ENCODE measurements at regions not wholly inside any gene's neighbourhood (a gene's known extent, or its start where the extent isn't known, plus 50 kb on each side); places are given as distances from the start of the nearest gene placed in this dataset.

GRCh38 chr4:129883996-129884395, 788.0 kb downstream of the C4orf33 start:
- DNase-seq (ENCODE audit: low read depth), result no peak

- DNase-seq (ENCODE audit: low read depth), result no peak
Measured at GRCh38 chr4:129897111-129897510, 801.2 kb downstream of the C4orf33 start.

- DNase-seq (ENCODE audit: low read depth), result no peak
Measured at GRCh38 chr4:129899849-129900248, 803.9 kb downstream of the C4orf33 start.

- DNase-seq (ENCODE audit: low read depth), result no peak
Measured at GRCh38 chr4:129900430-129900953, 804.5 kb downstream of the C4orf33 start.

- no peak for DNase-seq (ENCODE audit: low read depth)
Measured at GRCh38 chr4:129901205-129901604, 805.3 kb downstream of the C4orf33 start.

- DNase-seq (ENCODE audit: low read depth), result no peak
Measured at GRCh38 chr4:129903861-129904260, 807.9 kb downstream of the C4orf33 start.

GRCh38 chr4:129905256-129905655, 809.3 kb downstream of the C4orf33 start:
- DNase-seq (ENCODE audit: low read depth), result no peak

- DNase-seq (ENCODE audit: low read depth), result no peak
Measured at GRCh38 chr4:129908117-129908516, 812.2 kb downstream of the C4orf33 start.

- no peak for DNase-seq (ENCODE audit: low read depth)
Measured at GRCh38 chr4:129916991-129917390, 821.0 kb downstream of the C4orf33 start.

GRCh38 chr4:129917651-129918050, 821.7 kb downstream of the C4orf33 start:
- DNase-seq (ENCODE audit: low read depth), result no peak

- DNase-seq (ENCODE audit: low read depth), result peak; percentile 2
Measured at GRCh38 chr4:129926936-129927335, 831.0 kb downstream of the C4orf33 start.

GRCh38 chr4:129929052-129929451, 833.1 kb downstream of the C4orf33 start:
- DNase-seq (ENCODE audit: low read depth), result peak; percentile 1

GRCh38 chr4:129929984-129930383, 834.0 kb downstream of the C4orf33 start:
- no peak for DNase-seq (ENCODE audit: low read depth)

- DNase-seq (ENCODE audit: low read depth), result no peak
Measured at GRCh38 chr4:129950217-129950616, 854.3 kb downstream of the C4orf33 start.

GRCh38 chr4:129966175-129966574, 870.2 kb downstream of the C4orf33 start:
- no peak for DNase-seq (ENCODE audit: low read depth)

- DNase-seq (ENCODE audit: low read depth), result no peak
Measured at GRCh38 chr4:129968366-129968765, 872.4 kb downstream of the C4orf33 start.

GRCh38 chr4:129968778-129969177, 872.8 kb downstream of the C4orf33 start:
- DNase-seq (ENCODE audit: low read depth), result no peak

- no peak for DNase-seq (ENCODE audit: low read depth)
Measured at GRCh38 chr4:129970801-129971200, 874.8 kb downstream of the C4orf33 start.

GRCh38 chr4:129971419-129971818, 875.5 kb downstream of the C4orf33 start:
- no peak for DNase-seq (ENCODE audit: low read depth)

- no peak for DNase-seq (ENCODE audit: low read depth)
Measured at GRCh38 chr4:129972257-129972656, 876.3 kb downstream of the C4orf33 start.

- no peak for DNase-seq (ENCODE audit: low read depth)
Measured at GRCh38 chr4:129974730-129975129, 878.8 kb downstream of the C4orf33 start.

- no peak for DNase-seq (ENCODE audit: low read depth)
Measured at GRCh38 chr4:129978315-129978714, 882.4 kb downstream of the C4orf33 start.

GRCh38 chr4:129988957-129989356, 893.0 kb downstream of the C4orf33 start:
- no peak for DNase-seq (ENCODE audit: low read depth)

- DNase-seq (ENCODE audit: low read depth), result no peak
Measured at GRCh38 chr4:129994715-129995114, 898.8 kb downstream of the C4orf33 start.
